ENCODE measurements at regions not wholly inside any gene's neighbourhood (a gene's known extent, or its start where the extent isn't known, plus 50 kb on each side); places are given as distances from the start of the nearest gene placed in this dataset.

DNA sequence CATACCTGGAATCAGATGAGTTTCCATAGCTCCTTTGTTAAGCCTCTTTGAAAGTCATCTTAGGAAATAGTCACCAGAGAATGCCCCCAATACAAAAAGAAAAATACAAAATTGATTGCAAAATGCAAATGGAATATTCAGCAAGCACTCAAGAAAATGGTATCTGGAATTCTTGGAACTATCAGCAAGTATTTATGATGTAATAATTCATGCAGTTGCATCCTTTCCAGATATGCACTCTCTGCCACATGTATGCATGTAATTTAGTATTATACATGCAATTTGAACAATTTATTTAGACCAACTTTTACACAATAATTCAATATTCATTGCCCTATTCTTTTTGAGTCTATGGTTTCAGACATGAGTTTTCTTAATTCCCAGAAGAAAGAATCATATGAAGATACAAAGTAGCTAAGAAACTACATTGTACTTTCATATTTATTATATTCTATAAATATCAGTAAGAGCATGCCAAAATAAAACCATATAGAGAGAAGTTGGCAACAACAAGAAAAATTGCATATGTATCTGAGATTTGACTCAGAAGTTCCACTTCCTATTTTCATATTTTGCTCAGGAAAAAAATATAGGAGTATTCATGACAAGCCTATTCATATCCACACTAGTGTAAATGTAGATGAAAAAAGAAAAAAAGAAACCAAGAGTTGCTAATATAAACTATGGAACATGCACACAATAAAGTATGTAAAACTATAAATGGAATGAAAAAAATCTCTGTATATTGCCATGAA lies 338.5 kb downstream of the SEMA3D start:
- Histone ChIP-seq H3K4me3 (ENCODE audit: low read depth in 1 of 2, low read length in 2 of 2) (no peak overlapping the region), H3K27ac (ENCODE audit: low read depth, low read length) (no peak overlapping the region), H3K27me3 (ENCODE audit: control insufficient read depth in 1 of 2, insufficient read depth in 2 of 2, low read length in 2 of 2) (no peaks in the 10 kb centered on the region), H3K4me1 (ENCODE audit: control insufficient read depth in 1 of 2, insufficient read depth in 2 of 2, low read length in 2 of 2) (no peaks in the 10 kb centered on the region), H3K9ac (ENCODE audit: low read depth in 1 of 2, low read length in 2 of 2) (no peak overlapping the region), H3K36me3 (ENCODE audit: control insufficient read depth in 1 of 2, insufficient read depth in 2 of 2, low read length in 2 of 2) (no peaks in the 10 kb centered on the region), H3K9me3 (ENCODE audit: control insufficient read depth in 1 of 2, low read length in 2 of 2) (no peaks in the 10 kb centered on the region)

DNA sequence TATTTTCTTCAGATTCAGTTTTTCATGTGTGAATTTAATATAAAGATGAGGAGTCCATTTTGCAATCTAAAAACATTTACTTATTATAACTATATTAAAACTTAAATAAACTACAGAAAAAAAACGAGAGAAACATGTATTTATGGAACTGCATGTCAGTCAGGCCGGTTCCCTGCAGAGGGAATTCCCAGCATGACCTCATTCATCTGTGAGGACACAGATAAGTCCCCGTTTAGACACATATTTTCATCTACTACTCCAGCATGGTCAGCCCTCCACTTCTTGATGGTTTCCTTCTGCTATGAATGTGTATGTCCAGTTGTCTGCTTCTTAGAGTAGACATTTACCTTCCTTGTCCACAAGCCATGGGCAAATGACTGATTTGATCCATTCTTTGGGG lies 339.1 kb downstream of the SEMA3D start:
- Histone ChIP-seq H3K9ac (ENCODE audit: low read depth in 1 of 2, low read length in 2 of 2) (no peak overlapping the region), H3K36me3 (ENCODE audit: control insufficient read depth in 1 of 2, insufficient read depth in 2 of 2, low read length in 2 of 2) (no peaks in the 10 kb centered on the region), H3K27me3 (ENCODE audit: control insufficient read depth in 1 of 2, insufficient read depth in 2 of 2, low read length in 2 of 2) (no peaks in the 10 kb centered on the region), H3K4me1 (ENCODE audit: control insufficient read depth in 1 of 2, insufficient read depth in 2 of 2, low read length in 2 of 2) (no peaks in the 10 kb centered on the region), H3K9me3 (ENCODE audit: control insufficient read depth in 1 of 2, low read length in 2 of 2) (no peaks in the 10 kb centered on the region), H3K4me3 (ENCODE audit: low read depth in 1 of 2, low read length in 2 of 2) (no peak overlapping the region), H3K27ac (ENCODE audit: low read depth, low read length) (no peak overlapping the region)

DNA sequence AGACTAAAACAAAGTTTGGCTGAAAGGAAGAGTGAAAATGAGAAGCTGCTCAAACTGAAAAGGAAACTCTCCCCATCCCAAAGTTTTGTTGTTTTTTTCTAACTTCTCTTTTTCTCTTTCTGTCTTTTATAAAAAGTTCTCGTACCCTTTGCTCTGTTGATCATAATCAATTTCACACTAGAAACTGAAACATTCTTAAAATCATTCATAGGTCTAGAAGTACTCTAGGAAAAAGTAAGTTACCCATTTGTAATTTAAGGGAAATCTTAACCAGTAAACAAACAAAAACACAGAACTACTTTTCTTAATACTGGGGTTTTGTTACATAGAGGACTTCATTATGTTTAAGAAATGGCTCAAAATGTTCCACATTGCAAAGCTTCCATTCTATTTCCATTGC lies 339.8 kb downstream of the SEMA3D start:
- H3K27me3 ChIP-seq (ENCODE audit: control insufficient read depth in 1 of 2, insufficient read depth in 2 of 2, low read length in 2 of 2) = no peaks in the 10 kb centered on the region
- no peaks in the 10 kb centered on the region for H3K36me3 ChIP-seq (ENCODE audit: control insufficient read depth in 1 of 2, insufficient read depth in 2 of 2, low read length in 2 of 2)
- H3K27ac ChIP-seq (ENCODE audit: low read depth, low read length) = no peak overlapping the region
- H3K9me3 ChIP-seq (ENCODE audit: control insufficient read depth in 1 of 2, low read length in 2 of 2) = no peaks in the 10 kb centered on the region
- H3K9ac ChIP-seq (ENCODE audit: low read depth in 1 of 2, low read length in 2 of 2) = no peak overlapping the region
- H3K4me1 ChIP-seq (ENCODE audit: control insufficient read depth in 1 of 2, insufficient read depth in 2 of 2, low read length in 2 of 2) = no peaks in the 10 kb centered on the region
- H3K4me3 ChIP-seq (ENCODE audit: low read depth in 1 of 2, low read length in 2 of 2) = no peak overlapping the region

DNA sequence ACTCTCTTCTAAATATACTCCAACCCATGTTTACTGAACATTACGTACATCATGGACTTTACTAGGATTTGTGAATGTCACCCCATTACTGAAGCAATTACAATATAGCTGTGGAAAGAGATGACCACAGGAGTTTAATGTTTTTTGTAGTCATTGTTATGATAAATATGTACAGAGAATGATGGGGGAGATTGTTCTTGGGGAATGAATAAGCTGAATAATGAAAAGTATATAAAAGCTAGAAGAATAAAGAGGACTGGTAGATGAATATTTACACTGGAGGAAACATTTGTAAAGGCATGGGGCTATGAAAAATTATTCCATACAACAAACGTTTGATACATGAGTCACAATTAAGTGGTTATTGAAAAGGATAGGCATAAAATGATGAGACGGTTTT lies 340.9 kb downstream of the SEMA3D start:
- no peak overlapping the region for H3K27ac ChIP-seq (ENCODE audit: low read depth, low read length)

GRCh38 chr7:84844771-84845170 lies 342.1 kb downstream of the SEMA3D start:
- H3K4me3 ChIP-seq (ENCODE audit: low read depth in 1 of 2, low read length in 2 of 2) = no peak overlapping the region
- H3K9ac ChIP-seq (ENCODE audit: low read depth in 1 of 2, low read length in 2 of 2) = no peak overlapping the region

More for the DNA sequence above, 340.9 kb downstream of the SEMA3D start:
- Histone ChIP-seq H3K4me3 (ENCODE audit: low read depth in 1 of 2, low read length in 2 of 2) (no peak overlapping the region), H3K27me3 (ENCODE audit: control insufficient read depth in 1 of 2, insufficient read depth in 2 of 2, low read length in 2 of 2) (no peaks in the 10 kb centered on the region), H3K4me1 (ENCODE audit: control insufficient read depth in 1 of 2, insufficient read depth in 2 of 2, low read length in 2 of 2) (no peaks in the 10 kb centered on the region), H3K36me3 (ENCODE audit: control insufficient read depth in 1 of 2, insufficient read depth in 2 of 2, low read length in 2 of 2) (no peaks in the 10 kb centered on the region), H3K9ac (ENCODE audit: low read depth in 1 of 2, low read length in 2 of 2) (no peak overlapping the region), H3K9me3 (ENCODE audit: control insufficient read depth in 1 of 2, low read length in 2 of 2) (no peaks in the 10 kb centered on the region)

GRCh38 chr7:84841809-84842208 lies 345.0 kb downstream of the SEMA3D start:
- no peaks in the 10 kb centered on the region for H3K4me1 ChIP-seq (ENCODE audit: control insufficient read depth in 1 of 2, insufficient read depth in 2 of 2, low read length in 2 of 2)
- no peaks in the 10 kb centered on the region for H3K27me3 ChIP-seq (ENCODE audit: control insufficient read depth in 1 of 2, insufficient read depth in 2 of 2, low read length in 2 of 2)
- H3K4me3 ChIP-seq (ENCODE audit: low read depth in 1 of 2, low read length in 2 of 2) = no peak overlapping the region
- H3K36me3 ChIP-seq (ENCODE audit: control insufficient read depth in 1 of 2, insufficient read depth in 2 of 2, low read length in 2 of 2) = no peaks in the 10 kb centered on the region
- no peak overlapping the region for H3K27ac ChIP-seq (ENCODE audit: low read depth, low read length)
- H3K9ac ChIP-seq (ENCODE audit: low read depth in 1 of 2, low read length in 2 of 2) = no peak overlapping the region
- no peaks in the 10 kb centered on the region for H3K9me3 ChIP-seq (ENCODE audit: control insufficient read depth in 1 of 2, low read length in 2 of 2)

More at GRCh38 chr7:84844771-84845170, 342.1 kb downstream of the SEMA3D start:
- Histone ChIP-seq H3K27ac (ENCODE audit: low read depth, low read length) (no peak overlapping the region), H3K4me1 (ENCODE audit: control insufficient read depth in 1 of 2, insufficient read depth in 2 of 2, low read length in 2 of 2) (no peaks in the 10 kb centered on the region), H3K36me3 (ENCODE audit: control insufficient read depth in 1 of 2, insufficient read depth in 2 of 2, low read length in 2 of 2) (no peaks in the 10 kb centered on the region), H3K27me3 (ENCODE audit: control insufficient read depth in 1 of 2, insufficient read depth in 2 of 2, low read length in 2 of 2) (no peaks in the 10 kb centered on the region), H3K9me3 (ENCODE audit: control insufficient read depth in 1 of 2, low read length in 2 of 2) (no peaks in the 10 kb centered on the region)

DNA sequence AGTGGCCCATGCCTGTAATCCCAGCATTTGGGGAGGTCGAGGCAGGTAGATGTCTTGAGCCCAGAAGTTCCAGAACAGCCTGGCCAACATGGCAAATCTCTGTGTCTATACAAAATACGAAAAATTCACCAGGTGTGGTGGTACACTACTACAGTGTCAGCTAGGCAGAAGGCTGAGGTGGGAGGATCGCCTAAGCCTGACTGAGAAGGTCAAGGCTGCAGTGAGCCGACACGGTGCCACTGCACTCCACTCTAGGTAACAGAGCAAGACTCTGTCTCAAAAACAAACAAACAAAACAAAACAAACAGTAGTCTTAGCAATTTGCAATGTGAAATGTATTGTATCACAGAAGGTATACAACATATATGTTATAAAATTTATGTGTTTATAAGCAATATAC lies 348.0 kb downstream of the SEMA3D start:
- no peaks in the 10 kb centered on the region for H3K27me3 ChIP-seq (ENCODE audit: control insufficient read depth in 1 of 2, insufficient read depth in 2 of 2, low read length in 2 of 2)
- H3K9ac ChIP-seq (ENCODE audit: low read depth in 1 of 2, low read length in 2 of 2) = no peak overlapping the region
- H3K4me1 ChIP-seq (ENCODE audit: control insufficient read depth in 1 of 2, insufficient read depth in 2 of 2, low read length in 2 of 2) = no peaks in the 10 kb centered on the region
- H3K36me3 ChIP-seq (ENCODE audit: control insufficient read depth in 1 of 2, insufficient read depth in 2 of 2, low read length in 2 of 2) = no peaks in the 10 kb centered on the region
- H3K27ac ChIP-seq (ENCODE audit: low read depth, low read length) = no peak overlapping the region
- no peaks in the 10 kb centered on the region for H3K9me3 ChIP-seq (ENCODE audit: control insufficient read depth in 1 of 2, low read length in 2 of 2)
- H3K4me3 ChIP-seq (ENCODE audit: low read depth in 1 of 2, low read length in 2 of 2) = no peak overlapping the region

DNA sequence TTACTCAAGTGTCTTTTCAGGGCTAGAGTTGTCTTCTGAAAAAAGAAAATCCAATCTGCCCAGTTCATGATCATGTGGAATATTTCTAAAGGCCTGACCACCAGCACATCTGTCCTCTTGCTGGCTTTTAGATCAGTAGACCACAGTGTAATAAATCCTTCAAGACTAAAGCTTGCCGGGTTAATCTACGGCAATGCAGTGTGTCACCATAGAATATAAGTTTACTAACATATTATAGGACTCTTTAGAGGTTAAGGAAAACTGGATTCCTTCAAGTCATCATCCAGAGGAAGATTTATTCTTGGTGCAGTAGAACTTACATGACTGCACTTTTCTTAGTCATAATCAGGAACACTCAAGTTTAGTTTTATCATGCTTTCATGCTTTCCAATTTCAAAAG lies 349.5 kb downstream of the SEMA3D start:
- Histone ChIP-seq H3K27me3 (ENCODE audit: control insufficient read depth in 1 of 2, insufficient read depth in 2 of 2, low read length in 2 of 2) (no peaks in the 10 kb centered on the region), H3K36me3 (ENCODE audit: control insufficient read depth in 1 of 2, insufficient read depth in 2 of 2, low read length in 2 of 2) (no peaks in the 10 kb centered on the region), H3K4me3 (ENCODE audit: low read depth in 1 of 2, low read length in 2 of 2) (no peak overlapping the region), H3K9me3 (ENCODE audit: control insufficient read depth in 1 of 2, low read length in 2 of 2) (no peaks in the 10 kb centered on the region), H3K9ac (ENCODE audit: low read depth in 1 of 2, low read length in 2 of 2) (no peak overlapping the region), H3K27ac (ENCODE audit: low read depth, low read length) (no peak overlapping the region), H3K4me1 (ENCODE audit: control insufficient read depth in 1 of 2, insufficient read depth in 2 of 2, low read length in 2 of 2) (no peaks in the 10 kb centered on the region)

DNA sequence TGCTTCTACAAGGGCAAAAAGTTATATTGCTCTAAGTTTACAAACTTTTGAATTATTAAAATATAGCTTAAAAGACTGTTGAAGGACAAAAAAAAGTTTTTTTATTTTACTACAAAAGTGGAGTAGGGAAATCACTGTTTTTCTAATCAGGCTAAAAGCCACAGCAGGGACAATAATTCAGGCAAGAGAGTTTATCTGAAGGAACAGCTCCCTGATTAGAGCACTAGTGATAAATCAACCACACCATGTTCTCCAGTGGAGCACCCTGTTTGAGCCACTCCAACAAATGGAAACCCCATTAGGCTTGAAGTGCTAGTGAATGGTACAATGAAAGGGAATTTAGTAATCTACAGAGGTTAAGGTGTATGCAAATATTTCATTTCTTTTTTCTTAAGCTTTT lies 357.1 kb downstream of the SEMA3D start:
- Histone ChIP-seq H3K4me3 (ENCODE audit: low read depth in 1 of 2, low read length in 2 of 2) (no peak overlapping the region), H3K4me1 (ENCODE audit: control insufficient read depth in 1 of 2, insufficient read depth in 2 of 2, low read length in 2 of 2) (no peaks in the 10 kb centered on the region), H3K36me3 (ENCODE audit: control insufficient read depth in 1 of 2, insufficient read depth in 2 of 2, low read length in 2 of 2) (no peaks in the 10 kb centered on the region), H3K27ac (ENCODE audit: low read depth, low read length) (no peak overlapping the region), H3K9ac (ENCODE audit: low read depth in 1 of 2, low read length in 2 of 2) (no peak overlapping the region), H3K9me3 (ENCODE audit: control insufficient read depth in 1 of 2, low read length in 2 of 2) (no peaks in the 10 kb centered on the region), H3K27me3 (ENCODE audit: control insufficient read depth in 1 of 2, insufficient read depth in 2 of 2, low read length in 2 of 2) (no peaks in the 10 kb centered on the region)

DNA sequence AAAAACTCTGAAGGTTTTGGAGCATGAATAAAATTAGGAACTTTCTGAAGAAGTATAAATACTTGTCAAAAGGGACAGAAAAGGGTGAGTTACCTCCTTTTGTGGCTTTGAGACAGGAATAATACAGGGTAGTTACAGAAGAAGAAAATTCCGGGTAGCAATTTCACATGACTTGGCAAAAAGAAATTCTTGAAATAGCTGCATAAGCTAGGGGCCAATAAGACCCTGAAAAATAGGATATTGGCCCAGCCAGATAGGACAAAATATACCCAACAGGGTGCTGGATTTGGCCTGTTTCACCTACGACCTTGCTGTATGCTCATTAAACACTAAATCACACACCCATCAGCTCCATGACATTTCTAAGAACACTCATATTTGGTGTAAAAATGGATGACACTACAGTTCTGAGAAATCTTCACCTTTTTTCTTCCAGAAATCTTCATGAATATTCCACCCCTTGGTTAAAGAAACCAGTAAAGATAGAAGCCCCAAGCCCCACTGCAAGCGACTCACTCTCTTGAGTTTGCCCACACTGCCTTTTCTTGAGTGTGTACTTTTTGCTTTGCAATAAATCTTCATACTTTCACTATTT lies 362.7 kb downstream of the SEMA3D start:
- no peaks in the 10 kb centered on the region for H3K9me3 ChIP-seq (ENCODE audit: control insufficient read depth in 1 of 2, low read length in 2 of 2)
- no peak overlapping the region for H3K27ac ChIP-seq (ENCODE audit: low read depth, low read length)
- H3K4me3 ChIP-seq (ENCODE audit: low read depth in 1 of 2, low read length in 2 of 2) = no peak overlapping the region
- H3K36me3 ChIP-seq (ENCODE audit: control insufficient read depth in 1 of 2, insufficient read depth in 2 of 2, low read length in 2 of 2) = no peaks in the 10 kb centered on the region
- H3K4me1 ChIP-seq (ENCODE audit: control insufficient read depth in 1 of 2, insufficient read depth in 2 of 2, low read length in 2 of 2) = no peaks in the 10 kb centered on the region
- H3K9ac ChIP-seq (ENCODE audit: low read depth in 1 of 2, low read length in 2 of 2) = no peak overlapping the region
- no peaks in the 10 kb centered on the region for H3K27me3 ChIP-seq (ENCODE audit: control insufficient read depth in 1 of 2, insufficient read depth in 2 of 2, low read length in 2 of 2)

Measured in duodenal mucosa (tissue), 2 donors.